H1 (cell line): ENCODE measurements at regions not wholly inside any gene's neighbourhood (a gene's known extent, or its start where the extent isn't known, plus 50 kb on each side); places are given as distances from the start of the nearest gene placed in this dataset.

Source experiments
- CTCF ChIA-PET: fragments of 300-600 bp; sonication (Branson Sonifier 250); formaldehyde crosslinking; loops from one replicate; lab custom pipeline; 2021; ENCODE audit not compliant: partially characterized antibody; lab: Charles Lee
- POLR2A ChIA-PET: fragments of 300-600 bp; sonication (Branson Sonifier 250); formaldehyde crosslinking; loops from one replicate; lab custom pipeline; 2021; ENCODE audit warnings: inconsistent platforms; ENCODE audit not compliant: partially characterized antibody; lab: Charles Lee
- DNase-seq, 2 experiments: peaks; one replicate each; pipeline versions ENCODE4 v3.0.0 to v3.0.0-alpha.2; 2010 to 2022; ENCODE audit warnings: low spot score in 2 of 2, low read depth in 1 of 2, mixed read lengths in 1 of 2
- FAIRE-seq: peaks from 2 replicates; lab custom pipeline; 2011; peaks lifted over from hg19 to GRCh38; lab: Jason Lieb, UNC
- H2AFZ ChIP-seq: 2 replicates; pipeline ENCODE4 v1.8.1; 2012; ENCODE audit warnings: low read length, inconsistent platforms
- H2AK5ac ChIP-seq: 2 replicates; pipeline ENCODE4 v1.6.1; 2013; ENCODE audit warnings: low read depth, low read length
- H2BK120ac ChIP-seq: replicated peaks from 2 replicates; pipeline ENCODE3; 2013; ENCODE audit warnings: low read depth, low read length, inconsistent platforms
- H2BK12ac ChIP-seq: 2 replicates; pipeline ENCODE4 v1.6.1; 2013; ENCODE audit warnings: low read depth, low read length
- H2BK15ac ChIP-seq: 2 replicates; pipeline ENCODE4 v1.6.1; 2013; ENCODE audit warnings: low read length
- H2BK20ac ChIP-seq: 2 replicates; pipeline ENCODE4 v1.6.1; 2013; ENCODE audit warnings: low read length
- H2BK5ac ChIP-seq: 2 replicates; pipeline ENCODE4 v1.6.1; 2013; ENCODE audit warnings: low read depth, low read length
- H3K14ac ChIP-seq: 2 replicates; pipeline ENCODE4 v1.6.1; 2013; ENCODE audit warnings: inconsistent platforms; ENCODE audit not compliant: insufficient read length
- H3K18ac ChIP-seq: 2 replicates; pipeline ENCODE4 v1.6.1; 2013; ENCODE audit warnings: low read length; ENCODE audit errors: extremely low read depth
- H3K23ac ChIP-seq: 2 replicates; pipeline ENCODE4 v1.6.1; 2013; ENCODE audit warnings: inconsistent platforms; ENCODE audit not compliant: insufficient read length
- H3K23me2 ChIP-seq: 2 replicates; pipeline ENCODE4 v1.6.1; 2013; ENCODE audit warnings: low read depth, low read length
- H3K27ac ChIP-seq: 2 replicates; pipeline ENCODE4 v1.6.1; 2011; ENCODE audit warnings: low read depth, low read length, inconsistent platforms
- H3K27me3 ChIP-seq, 4 experiments: replicated peaks in 1 of 4; 1 replicate in 1 of 4; 2 replicates in 3 of 4; pipeline versions ENCODE4 v1.6.1 to v1.8.1; 2011 to 2013; ENCODE audit warnings: low read length in 3 of 4, mild to moderate bottlenecking in 3 of 4, inconsistent platforms in 2 of 4, mixed read lengths in 2 of 4, moderate library complexity in 1 of 4; ENCODE audit not compliant: control insufficient read depth in 3 of 4, insufficient read depth in 3 of 4; ENCODE audit errors: extremely low read depth in 1 of 4
- H3K36me3 ChIP-seq, 4 experiments: 2 replicates each; pipeline versions ENCODE4 v1.6.1 to v1.8.1; 2011 to 2013; ENCODE audit warnings: mild to moderate bottlenecking in 4 of 4, low read length in 3 of 4, moderate library complexity in 2 of 4, control low read depth in 1 of 4, inconsistent platforms in 1 of 4; ENCODE audit not compliant: insufficient read depth in 4 of 4, control insufficient read depth in 2 of 4
- H3K4ac ChIP-seq: replicated peaks from 2 replicates; pipeline ENCODE3; 2013; ENCODE audit warnings: low read length, low read depth, mixed read lengths, inconsistent platforms; ENCODE audit not compliant: insufficient read length
- H3K4me1 ChIP-seq, 4 experiments: replicated peaks in 1 of 4; 1 replicate in 1 of 4; 2 replicates in 3 of 4; pipeline versions ENCODE4 v1.6.1 to v1.8.1; 2011 to 2013; ENCODE audit warnings: low read length in 3 of 4, inconsistent platforms in 2 of 4, mixed read lengths in 1 of 4; ENCODE audit not compliant: insufficient read depth in 4 of 4, control insufficient read depth in 3 of 4
- H3K4me2 ChIP-seq, 2 experiments: 2 replicates each; pipeline versions ENCODE4 v1.6.1 to v1.8.1; 2011 to 2013; ENCODE audit warnings: low read depth in 2 of 2, low read length in 2 of 2, control low read depth in 1 of 2, inconsistent platforms in 1 of 2, mild to moderate bottlenecking in 1 of 2; ENCODE audit not compliant: insufficient read depth in 1 of 2
- H3K4me3 ChIP-seq, 4 experiments: fragments of 200-600, 300-600 bp in 1 of 4; sonication (generic), shearing (Covaris generic), sonication (Bioruptor Twin) in 1 of 4; 2 replicates each; pipeline versions ENCODE4 v1.5.1 to v1.8.1; 2011 to 2016; ENCODE audit warnings: low read length in 4 of 4, low read depth in 3 of 4, control low read depth in 2 of 4, inconsistent platforms in 2 of 4, mild to moderate bottlenecking in 2 of 4, mixed read lengths in 1 of 4, moderate library complexity in 1 of 4; ENCODE audit not compliant: insufficient read depth in 2 of 4; ENCODE audit errors: extremely low read depth in 1 of 4
- H3K56ac ChIP-seq: replicated peaks from 2 replicates; pipeline ENCODE3; 2013; ENCODE audit warnings: low read depth, mild to moderate bottlenecking, mixed read lengths, low read length, inconsistent platforms; ENCODE audit not compliant: insufficient read length
- H3K79me1 ChIP-seq: 2 replicates; pipeline ENCODE4 v1.6.1; 2013; ENCODE audit warnings: low read depth, low read length, control low read depth
- H3K79me2 ChIP-seq, 2 experiments: 2 replicates each; pipeline versions ENCODE4 v1.6.1 to v1.8.1; 2012 to 2013; ENCODE audit warnings: low read length in 2 of 2, mild to moderate bottlenecking in 2 of 2, inconsistent platforms in 1 of 2; ENCODE audit not compliant: insufficient read depth in 2 of 2, control insufficient read depth in 1 of 2
- H3K9ac ChIP-seq, 4 experiments: replicated peaks in 1 of 4; 1 replicate in 1 of 4; 2 replicates in 3 of 4; pipeline versions ENCODE4 v1.6.1 to v1.8.1; 2011 to 2013; ENCODE audit warnings: low read depth in 3 of 4, low read length in 3 of 4, control low read depth in 2 of 4, mild to moderate bottlenecking in 2 of 4, moderate library complexity in 2 of 4, inconsistent platforms in 1 of 4; ENCODE audit errors: extremely low read depth in 1 of 4
- H3K9me3 ChIP-seq, 2 experiments: 2 replicates each; pipeline versions ENCODE4 v1.6.1 to v1.8.1; 2012 to 2013; ENCODE audit warnings: mild to moderate bottlenecking in 2 of 2, moderate library complexity in 2 of 2, control low read depth in 1 of 2, inconsistent platforms in 1 of 2, low read depth in 1 of 2, low read length in 1 of 2, mixed read lengths in 1 of 2; ENCODE audit not compliant: insufficient read depth in 2 of 2
- H4K20me1 ChIP-seq, 2 experiments: replicated peaks in 1 of 2; 2 replicates each; pipeline versions ENCODE3 to v1.8.1; 2011 to 2013; ENCODE audit warnings: inconsistent platforms in 2 of 2, low read length in 2 of 2, mild to moderate bottlenecking in 1 of 2; ENCODE audit not compliant: insufficient read depth in 2 of 2, control insufficient read depth in 1 of 2
- H4K5ac ChIP-seq: 2 replicates; pipeline ENCODE4 v1.6.1; 2013; ENCODE audit warnings: low read length, low read depth, mixed read lengths, inconsistent platforms; ENCODE audit not compliant: insufficient read length
- H4K8ac ChIP-seq: 2 replicates; pipeline ENCODE4 v1.8.0; 2013; ENCODE audit warnings: mild to moderate bottlenecking, moderate library complexity, low read length, inconsistent platforms; ENCODE audit not compliant: insufficient read depth; ENCODE audit errors: extremely low read depth
- H4K91ac ChIP-seq: replicated peaks from 2 replicates; pipeline ENCODE3; 2013; ENCODE audit warnings: low read length, mixed read lengths, inconsistent platforms; ENCODE audit not compliant: insufficient read length
- BACH1 ChIP-seq: IDR thresholded peaks from 2 replicates; pipeline ENCODE4 v1.6.1; 2012; ENCODE audit warnings: low read length, improper control_type of control experiment
- HDAC2 ChIP-seq, 2 experiments: fragments of 300-600 bp in 1 of 2; sonication (generic) in 1 of 2; IDR thresholded peaks; 2 replicates each; pipeline ENCODE4 v1.6.1; 2011 to 2012; ENCODE audit warnings: low read depth in 2 of 2, low read length in 2 of 2, mild to moderate bottlenecking in 2 of 2, moderate library complexity in 2 of 2, borderline replicate concordance in 1 of 2, inconsistent platforms in 1 of 2
- SRF ChIP-seq: IDR thresholded peaks from 2 replicates; pipeline ENCODE4 v1.6.1; 2011; ENCODE audit warnings: mild to moderate bottlenecking, low read depth, low read length, moderate library complexity
- ZNF274 ChIP-seq: IDR thresholded peaks from 2 replicates; pipeline ENCODE4 v1.7.0; 2012; ENCODE audit warnings: low read length, borderline replicate concordance; ENCODE audit errors: extremely low read depth
- WGBS, 2 experiments: shearing (Covaris generic) in 1 of 2; methylation state at CpG; one replicate each; pipeline versions ENCODE4 v1.1.6 to v1.1.7; 2013 to 2015; ENCODE audit warnings: low lambda C conversion rate in 2 of 2, mixed read lengths in 2 of 2, inconsistent platforms in 1 of 2, low coverage in 1 of 2, missing lambda C conversion rate in 1 of 2; ENCODE audit not compliant: insufficient replicate concordance in 2 of 2, insufficient coverage in 1 of 2, insufficient read length in 1 of 2; ENCODE audit errors: extremely low coverage in 1 of 2, missing lambda C conversion rate in 1 of 2; 5-methylcytosine and 5-hydroxymethylcytosine counted together

- no peak overlapping the region for H3K18ac ChIP-seq
- no peak overlapping the region for H3K9ac ChIP-seq
- H4K20me1 ChIP-seq = no peaks in the 10 kb centered on the region
- no peak overlapping the region for H3K4me3 ChIP-seq
- no peak overlapping the region for H3K4ac ChIP-seq
- H3K56ac ChIP-seq = no peak overlapping the region
- no peak overlapping the region for H3K23ac ChIP-seq
- no peak overlapping the region for H2BK15ac ChIP-seq
- H3K4me2 ChIP-seq = no peak overlapping the region
- no peaks in the 10 kb centered on the region for H3K23me2 ChIP-seq
- H3K36me3 ChIP-seq = no peaks in the 10 kb centered on the region; a peak in 1 of 8 replicates
- H3K79me2 ChIP-seq = no peaks in the 10 kb centered on the region
- DNase-seq (no peak), FAIRE-seq (no peak)
- H2BK5ac ChIP-seq = no peak overlapping the region
- H4K91ac ChIP-seq = no peak overlapping the region
- no peak overlapping the region for H3K27ac ChIP-seq
- no peak overlapping the region for H2BK20ac ChIP-seq
- no peaks in the 10 kb centered on the region for H3K79me1 ChIP-seq
- WGBS, 2 experiments = 86% methylated on average over 4 of the region's 4 CpGs; no CpG with 5 or more reads in 1 of the 2 experiments
- H2AFZ ChIP-seq = no peak overlapping the region
- H3K9me3 ChIP-seq = no peaks in the 10 kb centered on the region; a peak in 1 of 4 replicates
- no peak for TF ChIP-seq HDAC2 (IDR thresholded peaks at IDR 0.05; ENCODE audit: borderline replicate concordance in 1 of 2, low read depth in 2 of 2, low read length in 2 of 2)
- TF ChIP-seq SRF = no peak
- TF ChIP-seq BACH1 = no peak
- no peak for TF ChIP-seq ZNF274
- H2BK120ac ChIP-seq = no peak overlapping the region
- no peak overlapping the region for H4K8ac ChIP-seq
- CTCF ChIA-PET = interaction anchor here (0.7 to 1.2 kb wide), 3 partner anchors 11 to 374 kb away, joined by 3 to 4 read pairs (median 3); no protein-coding TSS in a partner anchor
- H2BK12ac ChIP-seq = no peak overlapping the region
- H3K27me3 ChIP-seq = no peaks in the 10 kb centered on the region
- H2AK5ac ChIP-seq = no peak overlapping the region
- H4K5ac ChIP-seq = no peak overlapping the region
- H3K14ac ChIP-seq = no peak overlapping the region
- H3K4me1 ChIP-seq = peaks cover 0 to 4% (median 3%) of the 10 kb centered on the region in 4 experiments; a peak in 3 of 7 replicates
- POLR2A ChIA-PET = no interaction called here
Measured at GRCh38 chr6:163897669-163898068, 483.2 kb downstream of the QKI start.
